Sigmoid colon (tissue), 4 donors: ENCODE measurements at regions not wholly inside any gene's neighbourhood (a gene's known extent, or its start where the extent isn't known, plus 50 kb on each side); places are given as distances from the start of the nearest gene placed in this dataset.

Experiments
- POLR2AphosphoS5 ChIP-seq, 4 donors: sonication (generic); formaldehyde crosslinking; IDR thresholded peaks; one replicate each; pipeline ENCODE4 v1.6.1; 2017; ENCODE audit warnings: antibody characterized with exemption in 4 of 4
- TF ChIP-seq, protein P1 (sequence below), 4 experiments: fragments of 450-650 bp in 3 of 4; fragments of 200-600 bp in 1 of 4; IDR thresholded peaks; one replicate each; pipeline ENCODE4 v1.5.1; 2016 to 2019; ENCODE audit warnings: antibody characterized with exemption in 4 of 4, mild to moderate bottlenecking in 3 of 4, moderate library complexity in 2 of 4

DNA sequence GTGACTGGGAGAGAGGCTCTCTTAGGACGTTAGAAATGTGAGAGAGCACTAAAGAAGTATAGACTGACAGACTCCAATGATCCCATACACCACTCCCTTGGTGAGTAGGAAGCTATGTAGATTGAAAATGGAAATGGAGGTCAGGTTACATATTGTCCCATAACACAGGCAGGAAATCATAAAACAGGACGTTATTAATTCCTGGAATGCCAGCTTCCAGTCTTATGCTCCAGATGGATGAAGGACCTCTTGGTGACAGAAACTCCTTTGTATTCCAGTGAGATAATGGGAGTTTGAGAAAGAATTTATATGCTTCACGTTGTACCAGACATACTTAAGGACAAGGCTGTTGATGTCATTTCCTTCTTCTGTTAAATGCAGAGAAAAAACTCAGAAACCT is 338.2 kb upstream of the ITGA1 start:
- TF ChIP-seq, protein P1, sequence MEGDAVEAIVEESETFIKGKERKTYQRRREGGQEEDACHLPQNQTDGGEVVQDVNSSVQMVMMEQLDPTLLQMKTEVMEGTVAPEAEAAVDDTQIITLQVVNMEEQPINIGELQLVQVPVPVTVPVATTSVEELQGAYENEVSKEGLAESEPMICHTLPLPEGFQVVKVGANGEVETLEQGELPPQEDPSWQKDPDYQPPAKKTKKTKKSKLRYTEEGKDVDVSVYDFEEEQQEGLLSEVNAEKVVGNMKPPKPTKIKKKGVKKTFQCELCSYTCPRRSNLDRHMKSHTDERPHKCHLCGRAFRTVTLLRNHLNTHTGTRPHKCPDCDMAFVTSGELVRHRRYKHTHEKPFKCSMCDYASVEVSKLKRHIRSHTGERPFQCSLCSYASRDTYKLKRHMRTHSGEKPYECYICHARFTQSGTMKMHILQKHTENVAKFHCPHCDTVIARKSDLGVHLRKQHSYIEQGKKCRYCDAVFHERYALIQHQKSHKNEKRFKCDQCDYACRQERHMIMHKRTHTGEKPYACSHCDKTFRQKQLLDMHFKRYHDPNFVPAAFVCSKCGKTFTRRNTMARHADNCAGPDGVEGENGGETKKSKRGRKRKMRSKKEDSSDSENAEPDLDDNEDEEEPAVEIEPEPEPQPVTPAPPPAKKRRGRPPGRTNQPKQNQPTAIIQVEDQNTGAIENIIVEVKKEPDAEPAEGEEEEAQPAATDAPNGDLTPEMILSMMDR (IDR thresholded peaks at IDR 0.05), result no peak
- no peak for TF ChIP-seq POLR2AphosphoS5 (IDR thresholded peaks at IDR 0.05)
